ENCODE measurements at regions not wholly inside any gene's neighbourhood (a gene's known extent, or its start where the extent isn't known, plus 50 kb on each side); places are given as distances from the start of the nearest gene placed in this dataset.

DNA sequence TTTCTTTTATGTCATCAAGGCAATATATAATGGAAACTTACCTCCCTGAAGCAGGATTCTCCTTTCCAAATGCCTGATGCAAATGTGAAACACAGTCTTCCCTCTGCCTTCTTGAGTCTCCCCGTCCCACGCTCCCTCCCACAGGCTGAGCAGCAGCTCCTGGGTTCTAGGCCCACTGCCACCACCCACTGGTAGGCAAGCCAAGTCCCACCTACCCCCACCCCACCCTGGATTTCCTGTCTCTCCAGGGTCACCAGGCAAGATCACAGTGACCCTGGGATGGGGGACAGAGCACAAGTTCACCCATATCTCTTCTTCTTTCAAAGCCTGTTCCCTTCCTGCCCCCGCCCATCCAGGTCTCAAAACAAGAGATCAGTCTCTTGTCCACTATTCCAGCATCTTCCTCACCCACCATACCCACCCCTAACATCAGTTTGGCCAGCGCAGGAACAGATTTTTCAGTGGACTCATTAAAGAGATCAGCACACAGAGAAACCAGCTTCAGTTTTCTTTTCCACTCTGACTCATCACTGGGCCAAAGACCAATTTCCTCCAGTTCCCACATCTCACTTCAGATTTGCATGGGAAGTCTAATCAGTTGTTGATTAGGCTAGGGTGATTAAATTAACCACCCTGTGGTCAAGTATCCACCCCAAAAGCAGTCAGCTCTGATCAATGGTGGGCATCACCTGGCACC, 151.5 kb downstream of the ACTL7B start:
- no peak for DNase-seq
- Mint-ChIP-seq H3K27me3 (ENCODE audit: low read depth in 3 of 3) (peaks cover 0 to 2% (median 0%) of the 10 kb centered on the region in 3 donors), H3K36me3 (no peaks in the 10 kb centered on the region), H3K9me3 (peaks cover 0 to 5% (median 2%) of the 10 kb centered on the region in 7 donors), H3K4me1 (peaks cover 6% of the 10 kb centered on the region), H3K27ac (no peak overlapping the region), H3K4me3 (no peak overlapping the region)
- Histone ChIP-seq H3K4me2 (replicated peaks; ENCODE audit: extremely low read depth, low read length, poor library complexity, severe bottlenecking) (no peak overlapping the region), H3K9ac (ENCODE audit: insufficient read depth, low read length, poor library complexity, severe bottlenecking) (no peak overlapping the region), H3K4me3 (replicated peaks in 1 of 3; ENCODE audit: low read depth in 2 of 3, low read length in 3 of 3) (no peak overlapping the region), H3K27ac (ENCODE audit: low read depth in 1 of 2, low read length in 2 of 2) (no peak overlapping the region), H3K79me2 (ENCODE audit: insufficient read depth, low read length) (no peaks in the 10 kb centered on the region), H3K36me3 (replicated peaks in 1 of 2; ENCODE audit: control insufficient read depth in 1 of 2, insufficient read depth in 2 of 2, low read length in 2 of 2) (no peaks in the 10 kb centered on the region), H4K20me1 (ENCODE audit: insufficient read depth, low read length) (no peaks in the 10 kb centered on the region), H3K27me3 (ENCODE audit: control insufficient read depth in 2 of 2, insufficient read depth in 2 of 2, low read length in 2 of 2) (no peaks in the 10 kb centered on the region), H3K9me3 (replicated peaks in 1 of 2; ENCODE audit: control insufficient read depth in 1 of 2, insufficient read depth in 1 of 2, low read length in 2 of 2) (no peaks in the 10 kb centered on the region), H2AFZ (ENCODE audit: insufficient read depth, low read depth, low read length, poor library complexity, severe bottlenecking) (no peak overlapping the region), H3K4me1 (ENCODE audit: control insufficient read depth in 1 of 2, insufficient read depth in 2 of 2, low read length in 2 of 2) (no peaks in the 10 kb centered on the region)
- intact Hi-C loops (cut with micrococcal nuclease): no loop called here
- 97% methylated on average over 4 of the region's 4 CpGs for WGBS (ENCODE audit: insufficient coverage)
- TF ChIP-seq, protein P1, sequence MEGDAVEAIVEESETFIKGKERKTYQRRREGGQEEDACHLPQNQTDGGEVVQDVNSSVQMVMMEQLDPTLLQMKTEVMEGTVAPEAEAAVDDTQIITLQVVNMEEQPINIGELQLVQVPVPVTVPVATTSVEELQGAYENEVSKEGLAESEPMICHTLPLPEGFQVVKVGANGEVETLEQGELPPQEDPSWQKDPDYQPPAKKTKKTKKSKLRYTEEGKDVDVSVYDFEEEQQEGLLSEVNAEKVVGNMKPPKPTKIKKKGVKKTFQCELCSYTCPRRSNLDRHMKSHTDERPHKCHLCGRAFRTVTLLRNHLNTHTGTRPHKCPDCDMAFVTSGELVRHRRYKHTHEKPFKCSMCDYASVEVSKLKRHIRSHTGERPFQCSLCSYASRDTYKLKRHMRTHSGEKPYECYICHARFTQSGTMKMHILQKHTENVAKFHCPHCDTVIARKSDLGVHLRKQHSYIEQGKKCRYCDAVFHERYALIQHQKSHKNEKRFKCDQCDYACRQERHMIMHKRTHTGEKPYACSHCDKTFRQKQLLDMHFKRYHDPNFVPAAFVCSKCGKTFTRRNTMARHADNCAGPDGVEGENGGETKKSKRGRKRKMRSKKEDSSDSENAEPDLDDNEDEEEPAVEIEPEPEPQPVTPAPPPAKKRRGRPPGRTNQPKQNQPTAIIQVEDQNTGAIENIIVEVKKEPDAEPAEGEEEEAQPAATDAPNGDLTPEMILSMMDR (IDR thresholded peaks at IDR 0.05): no peak

DNA sequence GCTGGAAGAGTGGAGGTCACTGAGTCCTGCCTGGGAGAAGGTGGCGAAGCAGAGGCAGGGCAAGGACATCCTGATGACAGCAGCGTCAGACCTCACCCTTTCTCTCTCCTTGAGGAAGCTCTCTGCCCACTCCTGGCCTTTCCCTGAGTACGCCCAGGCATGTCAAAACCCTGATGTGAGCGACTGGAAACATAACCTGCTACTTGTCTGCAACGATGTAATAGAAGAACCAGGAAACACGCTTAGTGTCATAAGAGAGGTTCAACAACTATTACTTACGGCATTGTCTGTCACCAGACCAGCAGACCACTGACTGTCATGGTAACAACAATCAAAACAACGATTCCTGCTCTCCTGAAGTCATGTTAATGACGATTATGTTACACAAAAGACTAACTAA, 152.4 kb downstream of the ACTL7B start:
- no peak for DNase-seq
- Mint-ChIP-seq H3K9me3 (peaks cover 2 to 6% (median 4%) of the 10 kb centered on the region in 7 donors), H3K4me1 (peaks cover 6% of the 10 kb centered on the region), H3K36me3 (no peaks in the 10 kb centered on the region), H3K27me3 (ENCODE audit: low read depth in 3 of 3) (peaks cover 0 to 2% (median 0%) of the 10 kb centered on the region in 3 donors), H3K27ac (no peak overlapping the region), H3K4me3 (no peak overlapping the region)
- 94% methylated on average over 3 of the region's 9 CpGs for WGBS (ENCODE audit: insufficient coverage)
- no peak overlapping the region for H3K27ac ChIP-seq (ENCODE audit: low read depth in 1 of 2, low read length in 2 of 2)
- TF ChIP-seq, protein P1 (IDR thresholded peaks at IDR 0.05): no peak
- H3K79me2 ChIP-seq (ENCODE audit: insufficient read depth, low read length): no peaks in the 10 kb centered on the region
- no peak overlapping the region for H2AFZ ChIP-seq (ENCODE audit: insufficient read depth, low read depth, low read length, poor library complexity, severe bottlenecking)
- H3K36me3 ChIP-seq (replicated peaks in 1 of 2; ENCODE audit: control insufficient read depth in 1 of 2, insufficient read depth in 2 of 2, low read length in 2 of 2): no peaks in the 10 kb centered on the region
- no peaks in the 10 kb centered on the region for H3K4me1 ChIP-seq (ENCODE audit: control insufficient read depth in 1 of 2, insufficient read depth in 2 of 2, low read length in 2 of 2)
- intact Hi-C loops (cut with micrococcal nuclease): no loop called here
- no peaks in the 10 kb centered on the region for H4K20me1 ChIP-seq (ENCODE audit: insufficient read depth, low read length)
- H3K4me3 ChIP-seq (replicated peaks in 1 of 3; ENCODE audit: low read depth in 2 of 3, low read length in 3 of 3): no peak overlapping the region
- H3K9me3 ChIP-seq (replicated peaks in 1 of 2; ENCODE audit: control insufficient read depth in 1 of 2, insufficient read depth in 1 of 2, low read length in 2 of 2): no peaks in the 10 kb centered on the region
- no peak overlapping the region for H3K9ac ChIP-seq (ENCODE audit: insufficient read depth, low read length, poor library complexity, severe bottlenecking)
- H3K27me3 ChIP-seq (ENCODE audit: control insufficient read depth in 2 of 2, insufficient read depth in 2 of 2, low read length in 2 of 2): no peaks in the 10 kb centered on the region
- H3K4me2 ChIP-seq (replicated peaks; ENCODE audit: extremely low read depth, low read length, poor library complexity, severe bottlenecking): no peak overlapping the region

Measured in CD14-positive monocyte (primary cell).